ENCODE measurements at regions not wholly inside any gene's neighbourhood (a gene's known extent, or its start where the extent isn't known, plus 50 kb on each side); places are given as distances from the start of the nearest gene placed in this dataset.
"Not testable (repeated sequence)": the region's sequence is repeated elsewhere in the genome, so short reads cannot be mapped to it uniquely, and the experiment has no call there.

DNA sequence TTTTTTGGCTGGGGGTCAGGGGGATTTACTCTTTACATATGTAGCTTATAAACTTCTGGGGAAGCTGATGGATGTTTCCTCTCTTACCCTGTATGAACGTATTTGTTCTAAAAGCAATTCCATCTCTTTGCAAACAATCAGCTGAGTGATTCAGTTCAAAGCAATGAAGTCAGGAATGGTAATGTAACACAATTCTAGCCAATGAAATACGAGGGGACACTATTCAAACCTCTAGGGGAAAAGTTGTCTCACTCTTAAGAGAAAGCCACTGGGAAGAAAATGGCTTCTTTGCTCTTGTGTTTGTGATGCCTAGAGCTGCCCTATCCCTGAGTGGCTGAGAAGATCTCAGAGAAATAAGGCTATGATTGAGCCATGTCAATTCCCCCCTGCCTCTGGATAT is 134.8 kb upstream of the SEMA3C start:
- no peak for DNase-seq (ENCODE audit: low read depth)
- TF ChIP-seq, protein P1, sequence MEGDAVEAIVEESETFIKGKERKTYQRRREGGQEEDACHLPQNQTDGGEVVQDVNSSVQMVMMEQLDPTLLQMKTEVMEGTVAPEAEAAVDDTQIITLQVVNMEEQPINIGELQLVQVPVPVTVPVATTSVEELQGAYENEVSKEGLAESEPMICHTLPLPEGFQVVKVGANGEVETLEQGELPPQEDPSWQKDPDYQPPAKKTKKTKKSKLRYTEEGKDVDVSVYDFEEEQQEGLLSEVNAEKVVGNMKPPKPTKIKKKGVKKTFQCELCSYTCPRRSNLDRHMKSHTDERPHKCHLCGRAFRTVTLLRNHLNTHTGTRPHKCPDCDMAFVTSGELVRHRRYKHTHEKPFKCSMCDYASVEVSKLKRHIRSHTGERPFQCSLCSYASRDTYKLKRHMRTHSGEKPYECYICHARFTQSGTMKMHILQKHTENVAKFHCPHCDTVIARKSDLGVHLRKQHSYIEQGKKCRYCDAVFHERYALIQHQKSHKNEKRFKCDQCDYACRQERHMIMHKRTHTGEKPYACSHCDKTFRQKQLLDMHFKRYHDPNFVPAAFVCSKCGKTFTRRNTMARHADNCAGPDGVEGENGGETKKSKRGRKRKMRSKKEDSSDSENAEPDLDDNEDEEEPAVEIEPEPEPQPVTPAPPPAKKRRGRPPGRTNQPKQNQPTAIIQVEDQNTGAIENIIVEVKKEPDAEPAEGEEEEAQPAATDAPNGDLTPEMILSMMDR (IDR thresholded peaks at IDR 0.05; ENCODE audit: insufficient read depth, low read depth, low read length, missing control alignments) = no peak
- H3K4me3 ChIP-seq (ENCODE audit: low read depth, low read length) = no peak overlapping the region

DNA sequence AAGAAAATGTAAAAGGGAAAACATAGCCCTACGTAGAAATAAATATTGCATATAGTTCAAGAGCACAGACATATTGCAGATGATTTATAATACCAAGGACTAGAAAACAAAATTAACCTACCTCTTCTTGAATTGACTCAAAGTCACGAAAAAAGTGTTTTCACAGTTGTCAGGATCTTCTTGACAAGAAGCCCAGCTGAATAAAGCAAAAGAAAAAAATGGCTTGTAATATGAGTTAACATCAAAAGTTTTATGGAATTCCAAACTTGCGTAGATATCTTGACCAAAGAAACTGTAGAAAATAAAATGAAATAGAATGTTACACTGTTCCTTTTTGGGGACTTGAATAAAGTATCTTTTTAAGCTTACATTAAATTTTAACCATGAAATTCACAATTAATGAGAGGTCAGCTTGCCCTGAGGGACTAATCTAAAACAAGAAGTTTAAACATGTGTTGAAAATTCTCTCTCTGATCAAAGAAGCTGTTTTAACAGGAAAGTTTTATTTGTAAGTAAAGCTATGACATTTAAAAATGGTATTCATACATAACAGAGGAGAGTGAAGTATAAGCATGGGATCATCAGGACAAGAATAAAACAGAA is 133.1 kb upstream of the SEMA3C start:
- TF ChIP-seq, protein P1 (IDR thresholded peaks at IDR 0.05; ENCODE audit: insufficient read depth, low read depth, low read length, missing control alignments) = no peak

DNA sequence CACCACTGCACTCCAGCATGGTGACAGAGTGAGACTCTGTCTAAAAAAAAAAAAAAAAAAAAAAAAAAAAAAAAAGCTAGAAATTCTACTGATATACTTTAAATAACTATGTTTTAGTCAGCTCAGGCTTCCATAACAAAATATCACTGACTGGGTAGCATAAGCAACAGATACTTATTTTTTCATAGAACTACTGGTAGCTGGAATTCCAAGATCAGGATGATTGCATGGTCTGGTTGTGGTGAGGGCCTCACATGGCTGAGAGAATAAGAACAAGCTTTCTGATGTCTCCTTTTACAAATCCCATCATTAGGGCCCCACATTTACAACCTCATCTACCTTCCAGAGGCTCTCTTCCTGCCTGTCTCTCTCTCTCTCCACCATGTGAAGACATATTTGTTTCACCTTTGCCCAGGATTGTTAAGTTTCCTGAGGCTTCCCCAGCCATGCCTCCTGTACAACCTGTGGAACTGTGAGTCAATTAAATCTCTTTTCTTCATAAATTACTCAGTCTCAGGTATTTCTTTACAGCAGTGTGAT is 126.7 kb upstream of the SEMA3C start:
- TF ChIP-seq, protein P1 (IDR thresholded peaks at IDR 0.05; ENCODE audit: insufficient read depth, low read depth, low read length, missing control alignments) = no peak
- no peak for DNase-seq (ENCODE audit: low read depth)
- no peak overlapping the region for H3K4me3 ChIP-seq (ENCODE audit: low read depth, low read length)

More for the DNA sequence above, 133.1 kb upstream of the SEMA3C start:
- H3K4me3 ChIP-seq (ENCODE audit: low read depth, low read length) = no peak overlapping the region
- no peak for DNase-seq (ENCODE audit: low read depth)

DNA sequence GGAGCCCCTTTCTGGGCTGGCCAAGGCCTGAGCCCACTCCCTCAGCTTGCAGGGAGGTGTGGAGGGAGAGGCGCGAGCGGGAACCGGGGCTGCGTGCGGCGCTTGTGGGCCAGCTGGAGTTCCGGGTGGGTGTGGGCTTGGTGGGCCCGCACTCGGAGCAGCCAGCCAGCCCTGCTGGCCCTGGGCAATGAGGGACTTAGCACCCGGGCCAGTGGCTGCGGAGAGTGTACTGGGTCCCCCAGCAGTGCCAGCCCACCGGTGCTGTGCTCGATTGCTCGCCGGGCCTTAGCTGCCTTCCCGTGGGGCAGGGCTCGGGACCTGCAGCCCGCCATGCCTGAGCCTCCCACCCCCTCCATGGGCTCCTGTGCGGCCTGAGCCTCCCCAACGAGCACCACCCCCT is 123.8 kb upstream of the SEMA3C start:
- H3K4me3 ChIP-seq (ENCODE audit: low read depth, low read length); DNase-seq (ENCODE audit: low read depth): not testable (repeated sequence)

DNA sequence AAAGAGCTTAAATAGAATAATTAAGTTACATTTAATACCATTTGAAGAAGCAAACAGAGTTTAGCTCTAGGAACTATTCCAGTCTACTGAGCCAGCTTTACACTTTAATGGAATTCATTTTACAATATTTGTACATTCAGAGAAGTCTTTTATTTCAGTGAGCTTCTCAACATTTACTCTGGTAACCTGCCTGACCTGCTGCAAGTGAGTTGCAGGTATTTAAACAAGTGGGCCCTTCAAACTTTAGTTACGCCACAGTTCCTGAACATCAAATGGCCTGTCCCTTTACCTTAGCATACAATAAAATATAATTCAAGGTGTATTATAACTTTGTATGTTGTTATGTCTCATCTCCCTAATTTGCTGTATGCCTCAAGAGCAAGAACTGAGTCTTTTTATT is 121.6 kb upstream of the SEMA3C start:
- DNase-seq (ENCODE audit: low read depth) = no peak
- no peak overlapping the region for H3K4me3 ChIP-seq (ENCODE audit: low read depth, low read length)
- TF ChIP-seq, protein P1 (IDR thresholded peaks at IDR 0.05; ENCODE audit: insufficient read depth, low read depth, low read length, missing control alignments) = no peak

DNA sequence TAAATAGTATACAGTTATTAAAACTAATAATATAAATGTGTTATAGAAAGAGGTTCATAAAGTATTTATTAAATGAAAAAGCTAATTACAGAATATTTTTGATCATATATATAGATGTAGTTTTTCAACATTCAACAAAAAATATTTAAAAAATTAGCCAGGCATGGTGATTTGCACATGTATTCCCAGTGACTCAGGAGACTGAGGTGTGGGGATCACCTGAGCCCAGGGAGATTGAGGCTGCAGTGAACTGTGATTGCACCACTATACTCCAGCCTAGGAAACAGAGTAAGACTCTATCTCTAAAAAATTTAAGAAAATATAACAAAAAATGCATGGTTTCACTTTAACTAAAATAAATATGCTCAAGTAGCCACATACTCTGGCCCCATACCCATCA is 118.0 kb upstream of the SEMA3C start:
- no peak for DNase-seq (ENCODE audit: low read depth)
- TF ChIP-seq, protein P1 (IDR thresholded peaks at IDR 0.05; ENCODE audit: insufficient read depth, low read depth, low read length, missing control alignments) = no peak
- H3K4me3 ChIP-seq (ENCODE audit: low read depth, low read length) = no peak overlapping the region

DNA sequence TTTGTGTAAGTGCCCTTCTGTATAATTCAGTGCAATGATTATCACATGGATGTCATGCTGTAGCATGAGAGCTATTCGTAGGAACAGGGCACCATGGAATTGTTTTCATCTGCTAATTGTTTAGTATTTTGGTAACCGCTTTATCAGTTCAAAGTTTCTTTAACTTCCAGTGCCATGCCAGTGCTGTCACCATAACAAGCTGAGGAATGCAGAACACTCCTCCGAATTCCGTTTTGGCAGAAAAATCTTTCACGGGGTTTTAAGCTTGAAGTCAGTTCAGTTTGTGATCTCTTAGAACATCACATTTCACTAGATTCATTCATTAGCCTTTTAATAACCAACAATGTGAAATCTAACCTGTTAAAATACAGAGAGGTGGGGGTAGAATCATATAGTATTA is 117.2 kb upstream of the SEMA3C start:
- no peak overlapping the region for H3K4me3 ChIP-seq (ENCODE audit: low read depth, low read length)
- TF ChIP-seq, protein P1 (IDR thresholded peaks at IDR 0.05; ENCODE audit: insufficient read depth, low read depth, low read length, missing control alignments) = no peak
- DNase-seq (ENCODE audit: low read depth) = no peak
